AG04450 (cell line): ENCODE measurements at regions not wholly inside any gene's neighbourhood (a gene's known extent, or its start where the extent isn't known, plus 50 kb on each side); places are given as distances from the start of the nearest gene placed in this dataset.
"Not testable (repeated sequence)": the region's sequence is repeated elsewhere in the genome, so short reads cannot be mapped to it uniquely, and the experiment has no call there.

Experiments
- CTCF ChIA-PET: fragments of 300-600, 350-600 bp; formaldehyde crosslinking; extraction: SDS; loops from one replicate; lab custom pipeline; 2022; ENCODE audit warnings: antibody characterized with exemption, inconsistent platforms; lab: Charles Lee
- POLR2A ChIA-PET: fragments of 350-600 bp; formaldehyde crosslinking; extraction: SDS; loops from one replicate; lab custom pipeline; 2021; ENCODE audit warnings: antibody characterized with exemption, inconsistent platforms; lab: Yijun Ruan, JAX
- DNase-seq: peaks from one replicate; pipeline ENCODE4 v3.0.0-alpha.2; 2011; ENCODE audit warnings: low read depth, low spot score
- H3K27ac ChIP-seq: one replicate; pipeline ENCODE4 v1.5.1; 2012; ENCODE audit warnings: low read depth, low read length, control low read depth
- H3K27me3 ChIP-seq: one replicate; pipeline ENCODE4 v1.6.0; 2012; ENCODE audit warnings: low read length; ENCODE audit not compliant: control insufficient read depth, insufficient read depth
- H3K4me3 ChIP-seq: 2 replicates; pipeline ENCODE4 v1.5.1; 2011; ENCODE audit warnings: mild to moderate bottlenecking, low read depth, low read length, control low read depth
- H3K9me3 ChIP-seq: 2 replicates; pipeline ENCODE4 v1.5.1; 2012; ENCODE audit warnings: low read length; ENCODE audit not compliant: control insufficient read depth, insufficient read depth
- CTCF ChIP-seq: IDR thresholded peaks from 2 replicates; pipeline ENCODE4 v1.5.1; 2011; ENCODE audit warnings: low read depth, low read length, control low read depth, inconsistent platforms

GRCh38 chr12:41652981-41653380, 464.9 kb downstream of the PDZRN4 start:
- Histone ChIP-seq H3K27me3 (no peaks in the 10 kb centered on the region), H3K4me3 (no peak overlapping the region), H3K27ac (no peak overlapping the region), H3K9me3 (no peaks in the 10 kb centered on the region)
- CTCF ChIA-PET = no interaction called here
- DNase-seq = no peak
- TF ChIP-seq CTCF = no peak
- POLR2A ChIA-PET = no interaction called here

DNA sequence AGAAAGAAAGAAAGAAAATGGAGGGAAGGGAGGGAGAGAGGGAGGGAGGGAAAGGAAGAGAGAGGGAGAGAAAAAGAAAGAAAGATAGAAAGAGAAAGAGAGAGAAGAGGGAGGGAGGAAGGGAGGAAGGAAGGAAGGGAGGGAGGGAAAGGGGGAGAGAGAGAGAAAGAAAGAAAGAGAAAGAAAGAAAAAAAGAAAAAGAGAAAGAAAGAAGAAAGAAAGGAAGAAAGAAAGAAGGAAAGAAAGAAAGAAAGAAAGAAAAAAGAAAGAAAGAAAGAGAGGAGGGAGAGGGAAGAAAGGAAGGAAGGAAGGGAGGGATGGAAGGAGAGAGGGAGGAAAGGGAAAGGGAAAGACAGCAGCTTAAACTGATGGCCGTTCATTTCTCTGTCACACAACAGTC, 457.5 kb downstream of the PDZRN4 start:
- Histone ChIP-seq H3K9me3 (no peaks in the 10 kb centered on the region; the same call in 1 of the 2 replicates), H3K4me3 (no peak overlapping the region), H3K27me3 (no peaks in the 10 kb centered on the region), H3K27ac (no peak overlapping the region)
- DNase-seq = no peak
- TF ChIP-seq CTCF = no peak
- ChIA-PET CTCF (no interaction called here), POLR2A (no interaction called here)

DNA sequence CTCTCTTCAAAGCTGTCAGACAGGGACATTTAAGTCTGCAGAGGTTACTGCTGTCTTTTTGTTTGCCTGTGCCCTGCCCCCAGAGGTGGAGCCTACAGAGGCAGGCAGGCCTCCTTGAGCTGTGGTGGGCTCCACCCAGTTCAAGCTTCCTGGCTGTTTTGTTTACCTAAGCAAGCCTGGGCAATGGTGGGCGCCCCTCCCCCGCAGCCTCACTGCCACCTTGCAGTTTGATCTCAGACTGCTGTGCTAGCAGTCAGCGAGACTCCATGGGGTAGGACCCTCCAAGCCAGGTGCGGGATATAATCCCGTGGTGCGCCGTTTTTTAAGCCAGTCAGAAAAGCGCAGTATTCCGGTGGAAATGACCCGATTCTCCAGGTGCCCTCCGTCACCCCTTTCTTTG, 454.7 kb downstream of the PDZRN4 start:
- H3K9me3 ChIP-seq, POLR2A ChIA-PET, DNase-seq, H3K27me3 ChIP-seq, CTCF ChIA-PET, H3K27ac ChIP-seq, H3K4me3 ChIP-seq: not testable (repeated sequence)

- no peak for TF ChIP-seq CTCF
- H3K27me3 ChIP-seq = no peaks in the 10 kb centered on the region
- ChIA-PET CTCF (no interaction called here), POLR2A (no interaction called here)
- H3K27ac ChIP-seq = no peak overlapping the region
- no peak overlapping the region for H3K4me3 ChIP-seq
- no peaks in the 10 kb centered on the region for H3K9me3 ChIP-seq
- no peak for DNase-seq
Observed at GRCh38 chr12:41636653-41637052, 448.5 kb downstream of the PDZRN4 start.

DNA sequence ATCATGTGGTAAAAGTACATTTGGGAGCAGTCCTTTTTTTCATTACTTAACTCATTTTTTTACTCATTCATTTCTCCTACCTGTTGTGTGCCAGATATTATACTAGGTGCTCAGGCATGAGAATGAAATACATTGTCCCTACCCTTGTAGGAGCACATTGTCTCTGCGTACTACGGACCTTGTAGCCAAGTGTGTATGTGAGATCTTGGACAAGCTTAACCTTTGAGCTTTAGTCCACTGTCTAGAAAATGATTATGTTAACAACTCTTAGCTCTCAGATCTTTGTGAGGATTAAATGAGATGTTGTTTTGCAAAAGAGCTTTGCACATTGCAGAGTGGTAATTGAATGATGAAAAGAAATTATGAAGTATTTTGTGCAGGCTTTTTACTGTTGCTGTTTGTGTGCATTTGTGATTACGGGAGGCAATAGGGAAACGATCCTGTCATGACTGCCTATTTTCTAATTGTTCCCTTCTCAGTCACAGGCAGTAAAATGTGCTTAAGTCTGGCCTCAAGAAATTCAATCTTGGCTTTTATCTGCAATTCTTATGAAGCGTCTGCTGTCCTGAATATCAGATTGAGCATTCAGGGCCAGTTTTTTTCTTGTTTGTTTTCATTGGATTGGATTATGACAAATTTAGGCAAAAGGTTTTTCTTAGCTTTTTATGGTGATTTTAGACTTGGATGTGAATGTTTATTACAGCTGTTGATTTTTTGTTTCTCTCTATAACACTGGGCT, 447.7 kb downstream of the PDZRN4 start:
- Histone ChIP-seq H3K9me3 (no peaks in the 10 kb centered on the region), H3K27me3 (no peaks in the 10 kb centered on the region), H3K4me3 (no peak overlapping the region), H3K27ac (no peak overlapping the region)
- no peak for DNase-seq
- POLR2A ChIA-PET = no interaction called here
- CTCF ChIA-PET = interaction anchor here (0.7 to 1.6 kb wide), 2 partner anchors 14 to 358 kb away, joined by 3 read pairs; no protein-coding TSS in a partner anchor
- TF ChIP-seq CTCF = no peak
